K562 (cell line): ENCODE measurements at regions not wholly inside any gene's neighbourhood (a gene's known extent, or its start where the extent isn't known, plus 50 kb on each side); places are given as distances from the start of the nearest gene placed in this dataset.

ENCODE experiments used
- ATAC-seq: fragments of 200-7000 bp; cut with Tn5 transposase; 3 replicates; pipeline ENCODE4 v1.9.1; 2020; ENCODE audit warnings: moderate library complexity
- BruUV-seq: library from RNA; stranded (reverse); fragments of 400-500 nt; replicated peaks from 2 replicates; lab custom pipeline; 2021; lab: Mats Ljungman, UMichigan
- CTCF ChIA-PET: fragments of 300-600 bp; formaldehyde crosslinking; extraction: SDS; loops from one replicate; lab custom pipeline; 2021; ENCODE audit warnings: low intra/inter-chr PET ratio; lab: Yijun Ruan, JAX
- POLR2A ChIA-PET: fragments of 300-600, 350-650 bp; sonication (Branson Sonifier 250); formaldehyde crosslinking; extraction: SDS; loops from one replicate; lab custom pipeline; 2021; ENCODE audit warnings: antibody characterized with exemption, inconsistent platforms; lab: Yijun Ruan, JAX
- DNase-seq, 4 experiments: peaks; one replicate each; pipeline versions ENCODE4 v3.0.0 to v3.0.0-alpha.2; 2011 to 2018; ENCODE audit warnings: low spot score in 3 of 4, mixed read lengths in 3 of 4; ENCODE audit errors: extremely low read depth in 1 of 4
- FAIRE-seq: peaks from 2 replicates; lab custom pipeline; 2011; peaks lifted over from hg19 to GRCh38; lab: Jason Lieb, UNC
- H2AFZ ChIP-seq: 2 replicates; pipeline ENCODE4 v1.6.0; 2011; ENCODE audit warnings: low read depth, low read length, control low read depth, inconsistent platforms
- H3K27ac ChIP-seq: fragments of 200-600 bp; 3 replicates; pipeline ENCODE4 v1.8.0; 2011; ENCODE audit warnings: low read depth, mild to moderate bottlenecking, control low read depth, inconsistent platforms, low read length, moderate library complexity, mixed read lengths; ENCODE audit errors: extremely low read depth
- H3K27me3 ChIP-seq, 2 experiments: fragments of 300-600 bp in 1 of 2; 2 replicates in 1 of 2; 3 replicates in 1 of 2; pipeline versions ENCODE4 v1.6.0 to v1.8.0; 2011; ENCODE audit warnings: inconsistent platforms in 2 of 2, low read length in 2 of 2, mild to moderate bottlenecking in 1 of 2, mixed read lengths in 1 of 2, moderate library complexity in 1 of 2; ENCODE audit not compliant: control insufficient read depth in 2 of 2, insufficient read depth in 2 of 2
- H3K36me3 ChIP-seq: fragments of 300-600 bp; 3 replicates; pipeline ENCODE4 v1.8.0; 2011; ENCODE audit warnings: mild to moderate bottlenecking, low read length, inconsistent platforms; ENCODE audit not compliant: control insufficient read depth, insufficient read depth
- H3K4me1 ChIP-seq, 2 experiments: fragments of 200-600 bp in 1 of 2; replicated peaks in 1 of 2; 2 replicates in 1 of 2; 3 replicates in 1 of 2; pipeline versions ENCODE4 v1.5.1 to v1.8.0; 2011; ENCODE audit warnings: inconsistent platforms in 2 of 2, low read length in 2 of 2, mild to moderate bottlenecking in 1 of 2, mixed read lengths in 1 of 2, moderate library complexity in 1 of 2; ENCODE audit not compliant: control insufficient read depth in 2 of 2, insufficient read depth in 2 of 2
- H3K4me2 ChIP-seq: 2 replicates; pipeline ENCODE4 v1.6.1; 2011; ENCODE audit warnings: low read length, control low read depth, inconsistent platforms, mixed read lengths; ENCODE audit not compliant: insufficient read depth
- H3K4me3 ChIP-seq: fragments of 200-600 bp; sonication (generic), shearing (Covaris generic); 2 replicates; pipeline ENCODE4 v1.5.1; 2016; ENCODE audit warnings: control low read depth, inconsistent platforms
- H3K79me2 ChIP-seq: fragments of 200-600 bp; 3 replicates; pipeline ENCODE4 v1.8.0; 2011; ENCODE audit warnings: low read length, inconsistent platforms; ENCODE audit not compliant: control insufficient read depth, insufficient read depth
- H3K9ac ChIP-seq, 2 experiments: 2 replicates each; pipeline versions ENCODE4 v1.6.0 to v1.6.1; 2011; ENCODE audit warnings: low read depth in 2 of 2, low read length in 2 of 2, control low read depth in 1 of 2, inconsistent platforms in 1 of 2, mild to moderate bottlenecking in 1 of 2, mixed read lengths in 1 of 2; ENCODE audit not compliant: insufficient read depth in 1 of 2
- H3K9me1 ChIP-seq: one replicate; pipeline ENCODE4 v1.6.0; 2011; ENCODE audit warnings: inconsistent platforms, mild to moderate bottlenecking, low read length, moderate library complexity; ENCODE audit not compliant: control insufficient read depth, insufficient read depth
- H3K9me3 ChIP-seq: replicated peaks from 2 replicates; pipeline ENCODE4 v1.5.1; 2011; ENCODE audit warnings: low read depth, low read length, inconsistent platforms; ENCODE audit not compliant: control insufficient read depth, insufficient read depth
- H4K20me1 ChIP-seq: replicated peaks from 2 replicates; pipeline ENCODE4 v1.6.1; 2011; ENCODE audit warnings: low read length, inconsistent platforms, mixed read lengths; ENCODE audit not compliant: control insufficient read depth, insufficient read depth
- MECOM ChIP-seq: fragments of 250-450 bp; sonication (Bioruptor Pico); IDR thresholded peaks from 2 replicates; pipeline ENCODE4 v1.8.0; 2022; ENCODE audit warnings: inconsistent platforms
- WGBS: fragments of 100-300 bp; shearing (Covaris generic); methylation state at CpG from one replicate; pipeline ENCODE4 v1.1.6; 2016; ENCODE audit warnings: low coverage, mixed read lengths; ENCODE audit not compliant: insufficient coverage; ENCODE audit errors: missing lambda C conversion rate; 5-methylcytosine and 5-hydroxymethylcytosine counted together
- in situ Hi-C: fragments of 300-500 bp; cut with MboI; formaldehyde crosslinking; loops from 4 replicates; pipeline ENCODE4 v1.15.0; 2018; ENCODE audit warnings: inconsistent platforms, mixed read lengths
- intact Hi-C: fragments of 100-400 bp; cut with micrococcal nuclease; formaldehyde crosslinking; loops from 2 replicates; pipeline ENCODE4 v1.14.2; 2022
- TF ChIP-seq, protein P1 (sequence below), 3 experiments: fragments of 200-800 bp in 1 of 3; fragments of 250-450 bp in 1 of 3; fragments of 450-650 bp in 1 of 3; sonication (Bioruptor Pico) in 1 of 3; sonication (Bioruptor generic) in 1 of 3; formaldehyde crosslinking in 1 of 3; IDR thresholded peaks; 2 replicates each; pipeline versions ENCODE4 v1.6.1 to v1.8.0; 2016 to 2022; ENCODE audit warnings: mild to moderate bottlenecking in 2 of 3, missing genetic modification characterization in 2 of 3, missing compliant biosample characterization in 1 of 3, moderate library complexity in 1 of 3

DNA sequence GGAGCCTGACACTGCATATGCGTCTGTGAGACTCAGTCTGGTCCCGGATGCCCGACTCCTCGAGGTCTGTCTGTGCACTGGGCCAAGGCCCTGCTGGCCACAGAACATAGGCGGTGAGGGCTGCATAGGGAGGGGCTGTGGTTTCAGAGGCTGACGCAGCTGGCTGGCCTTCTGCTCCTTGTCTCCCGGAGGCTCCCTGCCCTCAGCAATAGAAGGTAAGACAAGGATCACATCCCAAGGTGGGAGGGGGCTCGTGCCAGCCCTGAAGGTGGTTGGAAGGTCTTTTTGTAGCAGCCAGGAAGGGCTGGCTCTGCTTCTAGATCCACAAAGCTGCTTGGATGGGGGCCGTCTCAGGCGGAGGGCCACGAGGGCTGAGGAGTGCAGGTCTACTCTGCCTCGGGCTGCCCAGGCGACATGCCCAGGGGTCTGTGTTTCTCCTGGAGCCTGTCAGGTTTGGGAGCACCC is 239.8 kb upstream of the SULF2 start:
- POLR2A ChIA-PET: no interaction called here

More for the DNA sequence above, 239.8 kb upstream of the SULF2 start:
- Histone ChIP-seq H3K4me1 (no peaks in the 10 kb centered on the region), H3K4me3 (no peak overlapping the region)
- in situ Hi-C loops: no loop called here
- no peak for TF ChIP-seq MECOM
- TF ChIP-seq, protein P1, sequence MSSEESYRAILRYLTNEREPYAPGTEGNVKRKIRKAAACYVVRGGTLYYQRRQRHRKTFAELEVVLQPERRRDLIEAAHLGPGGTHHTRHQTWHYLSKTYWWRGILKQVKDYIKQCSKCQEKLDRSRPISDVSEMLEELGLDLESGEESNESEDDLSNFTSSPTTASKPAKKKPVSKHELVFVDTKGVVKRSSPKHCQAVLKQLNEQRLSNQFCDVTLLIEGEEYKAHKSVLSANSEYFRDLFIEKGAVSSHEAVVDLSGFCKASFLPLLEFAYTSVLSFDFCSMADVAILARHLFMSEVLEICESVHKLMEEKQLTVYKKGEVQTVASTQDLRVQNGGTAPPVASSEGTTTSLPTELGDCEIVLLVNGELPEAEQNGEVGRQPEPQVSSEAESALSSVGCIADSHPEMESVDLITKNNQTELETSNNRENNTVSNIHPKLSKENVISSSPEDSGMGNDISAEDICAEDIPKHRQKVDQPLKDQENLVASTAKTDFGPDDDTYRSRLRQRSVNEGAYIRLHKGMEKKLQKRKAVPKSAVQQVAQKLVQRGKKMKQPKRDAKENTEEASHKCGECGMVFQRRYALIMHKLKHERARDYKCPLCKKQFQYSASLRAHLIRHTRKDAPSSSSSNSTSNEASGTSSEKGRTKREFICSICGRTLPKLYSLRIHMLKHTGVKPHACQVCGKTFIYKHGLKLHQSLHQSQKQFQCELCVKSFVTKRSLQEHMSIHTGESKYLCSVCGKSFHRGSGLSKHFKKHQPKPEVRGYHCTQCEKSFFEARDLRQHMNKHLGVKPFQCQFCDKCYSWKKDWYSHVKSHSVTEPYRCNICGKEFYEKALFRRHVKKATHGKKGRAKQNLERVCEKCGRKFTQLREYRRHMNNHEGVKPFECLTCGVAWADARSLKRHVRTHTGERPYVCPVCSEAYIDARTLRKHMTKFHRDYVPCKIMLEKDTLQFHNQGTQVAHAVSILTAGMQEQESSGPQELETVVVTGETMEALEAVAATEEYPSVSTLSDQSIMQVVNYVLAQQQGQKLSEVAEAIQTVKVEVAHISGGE (CRISPR knock-in tag; IDR thresholded peaks at IDR 0.05): peak in 1 of 3 experiments; percentile 66; a peak in 2 of 6 replicates
- TF ChIP-seq, all 486 proteins: peak for 1
- CTCF ChIA-PET: no interaction called here
- FAIRE-seq (no peak), ATAC-seq (0 out of 3 replicates have a peak, but pooled peaks have one; percentile 33), DNase-seq (no peak)
- Histone ChIP-seq H3K9me3 (no peaks in the 10 kb centered on the region), H3K4me2 (no peak overlapping the region), H3K9me1 (no peaks in the 10 kb centered on the region), H3K79me2 (no peaks in the 10 kb centered on the region), H3K9ac (no peak overlapping the region), H3K27ac (no peak overlapping the region), H2AFZ (no peak overlapping the region), H3K36me3 (no peaks in the 10 kb centered on the region), H3K27me3 (peaks cover 0 to 11% of the 10 kb centered on the region in 2 experiments; a peak in 3 of 5 replicates), H4K20me1 (no peaks in the 10 kb centered on the region)
- WGBS: 0% methylated on average over 13 of the region's 13 CpGs
- intact Hi-C loops: no loop called here
- no TSS peak for BruUV-seq
